T-helper 17 cell (primary cell): ENCODE measurements at regions not wholly inside any gene's neighbourhood (a gene's known extent, or its start where the extent isn't known, plus 50 kb on each side); places are given as distances from the start of the nearest gene placed in this dataset.
A peak's percentile ranks its signal among the peaks of the same experiment; 100 is the strongest.
"Not testable (repeated sequence)": the region's sequence is repeated elsewhere in the genome, so short reads cannot be mapped to it uniquely, and the experiment has no call there.

Experiments
- ATAC-seq: fragments of 150-1000 bp; cut with Tn5 transposase; 2 replicates; pipeline ENCODE4 v1.10.0; 2021; ENCODE audit warnings: mild to moderate bottlenecking, moderate library complexity
- DNase-seq, 3 donors: peaks; one replicate each; pipeline versions ENCODE4 v3.0.0 to v3.0.0-alpha.2; 2020 to 2021
- H3K9me3 ChIP-seq: one replicate; pipeline ENCODE4 v1.7.0; 2013; ENCODE audit warnings: low read length, mild to moderate bottlenecking; ENCODE audit not compliant: control insufficient read depth, poor library complexity, severe bottlenecking
- H3K27ac Mint-ChIP-seq: one replicate; pipeline ENCODE4 v1.8.0; 2022; ENCODE audit warnings: mild to moderate bottlenecking, moderate library complexity, mixed read lengths
- H3K27me3 Mint-ChIP-seq: one replicate; pipeline ENCODE4 v1.8.0; 2022; ENCODE audit warnings: mixed read lengths
- H3K36me3 Mint-ChIP-seq: one replicate; pipeline ENCODE4 v1.8.0; 2022; ENCODE audit warnings: low read depth, mixed read lengths
- H3K4me1 Mint-ChIP-seq: one replicate; pipeline ENCODE4 v1.8.0; 2022; ENCODE audit warnings: mild to moderate bottlenecking, mixed read lengths
- H3K4me3 Mint-ChIP-seq: one replicate; pipeline ENCODE4 v1.8.0; 2022; ENCODE audit warnings: mild to moderate bottlenecking, moderate library complexity, mixed read lengths

DNA sequence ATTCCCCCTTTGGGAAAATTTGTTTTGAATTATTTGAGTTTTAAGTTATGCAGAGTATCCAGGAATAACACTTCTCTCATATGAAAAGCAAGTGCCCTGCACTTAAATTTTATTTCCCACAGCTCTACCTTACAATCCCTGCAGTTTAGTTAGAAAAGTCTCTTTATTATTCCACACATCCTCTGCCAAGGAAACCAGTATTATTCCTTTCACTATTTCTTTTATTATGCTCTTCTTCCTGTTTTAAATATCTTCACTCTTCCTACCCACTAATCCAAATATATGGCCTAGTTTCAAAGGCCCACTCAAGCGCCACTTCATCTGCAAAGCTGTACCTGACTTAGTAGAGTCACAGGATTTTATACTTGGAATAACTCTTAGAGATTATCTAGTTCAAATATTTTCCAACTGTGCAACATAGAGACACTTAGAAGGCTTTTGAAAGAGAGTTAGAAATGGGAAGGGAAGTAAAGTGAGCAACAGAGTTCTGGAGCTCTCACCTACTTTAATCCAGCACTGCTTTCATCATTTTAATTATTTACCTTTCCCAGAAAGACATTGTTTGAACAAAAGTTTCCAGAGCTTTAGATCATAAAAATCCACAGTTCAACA lies 97.2 kb upstream of the LYPLAL1 start:
- Mint-ChIP-seq H3K27ac (no peak overlapping the region), H3K4me1 (no peaks in the 10 kb centered on the region), H3K4me3 (no peak overlapping the region), H3K27me3 (no peaks in the 10 kb centered on the region), H3K36me3 (no peaks in the 10 kb centered on the region)
- no peaks in the 10 kb centered on the region for H3K9me3 ChIP-seq
- no peak for DNase-seq
- ATAC-seq = no peak

DNA sequence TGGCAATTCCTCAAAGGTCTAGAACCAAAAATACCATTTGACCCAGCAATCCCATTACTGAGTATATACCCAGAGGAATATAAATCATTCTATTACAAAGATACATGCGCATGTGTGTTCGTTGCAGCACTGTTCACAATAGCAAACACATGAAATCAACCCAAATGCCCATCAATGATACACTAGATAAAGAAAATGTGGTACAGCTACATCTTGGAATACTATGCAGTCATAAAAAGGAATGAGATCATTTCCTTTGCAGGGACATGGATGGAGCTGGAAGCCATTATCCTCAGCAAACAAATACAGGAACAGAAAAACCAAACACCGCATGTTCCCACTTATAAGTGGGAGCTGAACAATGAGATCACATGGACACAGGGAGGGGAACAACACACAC lies 95.9 kb upstream of the LYPLAL1 start:
- H3K9me3 ChIP-seq, ATAC-seq, DNase-seq, H3K27ac Mint-ChIP-seq, H3K4me1 Mint-ChIP-seq, H3K36me3 Mint-ChIP-seq, H3K4me3 Mint-ChIP-seq, H3K27me3 Mint-ChIP-seq: not testable (repeated sequence)

DNA sequence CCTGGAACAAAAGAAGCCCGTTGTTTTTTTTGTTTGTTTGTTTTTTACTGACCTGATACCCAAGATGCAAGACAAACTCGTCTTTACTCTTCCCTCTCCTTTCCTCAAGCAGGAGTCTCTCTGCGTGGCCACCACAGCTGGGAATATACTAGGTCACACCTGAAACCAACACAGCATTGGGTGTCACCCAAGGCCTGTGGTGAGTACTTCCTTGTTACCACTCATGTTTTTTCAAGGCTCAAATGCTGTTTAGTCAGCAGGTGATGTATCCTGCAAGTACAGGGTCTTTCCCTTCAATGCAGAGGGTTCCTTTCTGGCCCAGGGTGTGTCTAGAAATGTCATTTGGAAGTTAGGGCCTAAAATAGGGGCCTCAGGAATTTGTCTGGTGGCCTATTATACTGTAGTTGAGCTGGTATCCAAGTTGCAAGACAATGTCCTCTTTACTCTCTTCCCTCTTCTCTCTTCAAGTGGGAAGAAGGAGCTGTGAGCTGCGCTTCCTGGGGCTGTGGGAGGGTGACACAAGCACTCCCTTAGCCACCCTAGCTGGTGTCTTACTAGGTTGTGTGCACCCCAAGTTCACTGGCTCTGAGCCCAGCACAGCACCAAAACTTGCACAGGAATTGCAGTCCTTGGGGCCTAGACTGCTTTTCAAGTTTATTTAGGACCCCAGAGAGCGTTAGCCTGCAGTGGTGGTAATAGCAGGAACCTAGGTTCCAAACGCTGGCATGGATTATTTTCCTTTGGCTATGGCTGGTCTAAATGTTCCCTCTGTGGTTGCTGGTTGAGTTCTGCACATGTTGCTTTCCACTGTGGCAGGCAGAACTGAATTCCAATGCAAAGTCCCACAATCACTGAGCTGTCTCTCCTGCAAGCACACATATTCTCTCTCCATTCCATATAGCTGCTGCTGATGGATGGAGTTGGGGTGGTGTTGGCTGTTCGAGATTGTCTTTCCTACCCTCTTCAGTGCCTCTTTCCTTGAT lies 91.4 kb upstream of the LYPLAL1 start:
- no peak overlapping the region for H3K4me3 Mint-ChIP-seq
- DNase-seq (no peak), ATAC-seq (no peak)
- no peaks in the 10 kb centered on the region for H3K4me1 Mint-ChIP-seq
- H3K27me3 Mint-ChIP-seq = peaks cover 10% of the 10 kb centered on the region
- no peaks in the 10 kb centered on the region for H3K9me3 ChIP-seq
- no peaks in the 10 kb centered on the region for H3K36me3 Mint-ChIP-seq
- H3K27ac Mint-ChIP-seq = no peak overlapping the region

DNA sequence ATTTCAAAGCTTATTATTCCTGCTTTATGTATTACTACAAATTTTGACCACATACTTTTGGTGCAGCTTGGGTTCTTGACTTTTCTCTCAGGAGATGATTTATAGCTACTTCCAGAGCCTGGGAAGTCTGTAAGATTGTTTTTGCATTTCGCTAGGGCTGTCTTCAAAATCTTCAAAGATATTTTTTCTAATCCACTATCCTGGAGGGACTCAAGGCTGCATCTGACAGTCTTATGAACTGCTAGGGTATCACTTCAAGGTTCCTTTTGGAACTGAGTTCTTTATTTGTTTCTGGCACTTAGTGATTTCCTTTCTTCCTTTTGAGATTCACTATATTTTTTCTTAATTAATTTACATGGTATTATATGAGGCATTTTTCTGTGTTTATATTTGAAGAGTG lies 90.0 kb upstream of the LYPLAL1 start:
- Mint-ChIP-seq H3K27me3 (peaks cover 10% of the 10 kb centered on the region), H3K4me3 (no peak overlapping the region), H3K4me1 (no peaks in the 10 kb centered on the region), H3K27ac (no peak overlapping the region), H3K36me3 (no peaks in the 10 kb centered on the region)
- H3K9me3 ChIP-seq = no peaks in the 10 kb centered on the region
- ATAC-seq (no peak), DNase-seq (no peak)

DNA sequence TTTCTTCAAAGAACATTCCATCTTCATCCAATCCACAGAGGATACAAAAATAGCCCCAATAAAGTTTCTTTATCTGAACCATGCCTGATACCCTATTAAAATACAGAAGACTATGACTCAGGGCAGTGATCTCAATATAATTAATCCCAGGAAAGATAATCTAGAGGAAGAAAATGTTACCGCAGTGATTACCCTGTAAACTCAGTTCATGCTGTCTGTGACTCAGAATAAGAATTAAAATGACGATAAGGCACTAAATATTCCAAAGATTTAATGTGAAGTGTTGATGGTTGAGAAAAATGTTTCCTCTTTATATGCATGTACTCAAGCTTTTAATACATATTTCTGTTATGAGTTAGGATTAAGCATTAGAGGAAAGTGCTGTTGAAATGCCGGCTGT lies 88.6 kb upstream of the LYPLAL1 start:
- Mint-ChIP-seq H3K36me3 (no peaks in the 10 kb centered on the region), H3K4me1 (no peaks in the 10 kb centered on the region), H3K4me3 (no peak overlapping the region), H3K27ac (no peak overlapping the region), H3K27me3 (peaks cover 10% of the 10 kb centered on the region)
- ATAC-seq (no peak), DNase-seq (no peak)
- H3K9me3 ChIP-seq = no peaks in the 10 kb centered on the region

DNA sequence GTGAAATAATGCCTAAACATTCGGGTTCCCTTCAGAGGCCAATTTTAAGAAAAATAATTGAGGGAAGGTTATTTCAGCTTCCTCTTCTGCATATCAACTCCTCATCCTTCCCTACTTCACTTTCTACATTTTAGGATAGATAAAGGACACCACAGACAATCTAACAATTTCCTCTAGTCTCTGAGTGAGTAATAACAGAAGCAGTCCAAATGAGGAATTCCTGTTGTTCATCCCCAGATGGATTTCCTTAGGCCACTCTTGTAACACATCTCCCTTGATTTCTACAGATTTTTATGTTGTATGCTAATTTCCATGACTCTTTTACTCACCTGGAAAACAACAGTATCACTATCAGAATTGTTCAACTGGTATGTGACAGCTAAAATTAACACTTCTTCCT lies 87.7 kb upstream of the LYPLAL1 start:
- H3K36me3 Mint-ChIP-seq = no peaks in the 10 kb centered on the region
- DNase-seq (no peak), ATAC-seq (no peak)
- H3K9me3 ChIP-seq = no peaks in the 10 kb centered on the region
- peaks cover 10% of the 10 kb centered on the region for H3K27me3 Mint-ChIP-seq
- H3K27ac Mint-ChIP-seq = no peak overlapping the region
- H3K4me3 Mint-ChIP-seq = no peak overlapping the region
- H3K4me1 Mint-ChIP-seq = no peaks in the 10 kb centered on the region

DNA sequence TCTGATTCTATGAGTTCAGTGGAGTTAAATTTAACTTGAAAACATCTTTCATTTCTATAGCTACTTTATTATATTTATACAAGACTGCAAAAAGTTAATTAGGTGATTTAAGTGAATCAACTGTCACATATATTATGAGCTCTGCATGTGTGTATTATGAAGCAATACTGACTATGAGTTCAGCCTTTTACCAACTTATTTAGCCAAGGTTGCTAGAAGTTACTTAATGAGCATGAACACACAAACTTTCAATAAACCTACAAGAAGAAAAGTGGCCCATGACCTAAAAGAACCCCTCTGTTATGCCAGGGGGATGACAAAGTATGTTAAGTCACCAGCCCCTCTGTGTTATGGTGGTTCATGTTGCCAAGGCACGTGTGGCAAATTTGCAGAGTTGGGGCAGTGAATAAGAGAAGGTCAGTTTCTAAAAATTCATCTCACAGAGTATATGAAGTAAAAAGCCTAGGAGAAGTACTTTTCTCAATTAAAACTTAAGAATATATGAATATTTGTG lies 86.7 kb upstream of the LYPLAL1 start:
- Mint-ChIP-seq H3K36me3 (no peaks in the 10 kb centered on the region), H3K27ac (no peak overlapping the region), H3K4me1 (no peaks in the 10 kb centered on the region), H3K27me3 (peaks cover 10% of the 10 kb centered on the region), H3K4me3 (no peak overlapping the region)
- no peak for DNase-seq
- no peaks in the 10 kb centered on the region for H3K9me3 ChIP-seq
- no peak for ATAC-seq

DNA sequence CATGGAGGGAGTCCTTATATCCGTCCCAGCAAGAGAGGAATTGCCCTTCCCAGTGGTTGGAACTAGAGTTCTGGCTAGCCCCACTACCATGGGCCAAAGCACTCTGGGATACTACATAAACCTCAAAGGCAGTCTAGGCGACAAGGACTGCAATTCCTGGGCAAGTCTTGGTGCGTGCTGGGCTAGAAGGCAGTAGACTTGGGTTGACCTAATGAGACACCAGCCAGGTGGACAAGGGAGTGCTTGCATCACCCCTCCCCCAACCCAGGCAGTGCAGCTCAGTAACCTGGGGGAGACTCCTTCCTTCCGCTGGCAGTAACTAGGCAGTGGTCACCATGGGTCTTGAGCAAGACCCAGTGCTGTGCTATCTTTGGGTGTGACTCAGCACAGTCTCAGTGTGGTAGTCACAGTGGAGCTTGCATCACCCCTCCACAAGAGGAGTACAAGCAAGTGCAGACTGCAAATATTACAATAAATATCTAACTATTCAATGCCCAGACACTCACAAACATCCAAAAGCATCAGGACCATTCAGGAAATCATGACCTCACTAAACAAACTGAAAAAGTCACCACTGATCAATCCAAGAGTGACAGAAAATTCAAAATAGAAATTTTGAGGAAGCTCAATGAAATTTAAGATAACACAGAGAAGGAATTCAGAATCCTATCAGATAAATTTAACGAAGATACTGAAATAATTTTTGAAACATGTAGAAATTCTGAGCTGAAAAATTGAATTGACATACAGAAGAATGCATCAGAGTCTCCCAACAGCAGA lies 84.7 kb upstream of the LYPLAL1 start:
- H3K27me3 Mint-ChIP-seq = peaks cover 10% of the 10 kb centered on the region
- DNase-seq (no peak), ATAC-seq (peak; percentile 55)
- no peak overlapping the region for H3K27ac Mint-ChIP-seq
- H3K4me3 Mint-ChIP-seq = no peak overlapping the region
- H3K36me3 Mint-ChIP-seq = no peaks in the 10 kb centered on the region
- peaks cover under 1% of the 10 kb centered on the region for H3K9me3 ChIP-seq
- H3K4me1 Mint-ChIP-seq = no peaks in the 10 kb centered on the region

DNA sequence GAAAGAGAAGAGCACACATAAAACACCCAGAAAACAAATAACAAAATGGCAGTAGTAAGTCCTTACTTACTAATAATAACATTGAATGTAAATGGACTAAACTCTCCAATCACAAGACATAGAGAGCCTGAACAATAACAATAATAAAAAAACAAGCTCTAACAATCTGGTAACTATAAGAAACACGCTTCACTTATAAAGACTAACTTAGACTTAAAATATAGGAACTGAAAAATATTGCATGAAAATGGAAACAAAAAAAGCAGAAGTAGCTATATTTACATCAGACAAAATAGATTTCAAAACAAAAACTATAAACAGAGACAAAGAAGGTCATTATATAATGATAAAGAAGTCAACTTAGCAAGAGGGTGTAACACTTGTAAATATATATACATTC lies 83.1 kb upstream of the LYPLAL1 start:
- no peak overlapping the region for H3K4me3 Mint-ChIP-seq
- peaks cover 3% of the 10 kb centered on the region for H3K9me3 ChIP-seq
- no peaks in the 10 kb centered on the region for H3K4me1 Mint-ChIP-seq
- no peaks in the 10 kb centered on the region for H3K36me3 Mint-ChIP-seq
- DNase-seq = no peak
- H3K27me3 Mint-ChIP-seq = peaks cover 5% of the 10 kb centered on the region
- H3K27ac Mint-ChIP-seq = no peak overlapping the region
- ATAC-seq = peak; percentile 33

DNA sequence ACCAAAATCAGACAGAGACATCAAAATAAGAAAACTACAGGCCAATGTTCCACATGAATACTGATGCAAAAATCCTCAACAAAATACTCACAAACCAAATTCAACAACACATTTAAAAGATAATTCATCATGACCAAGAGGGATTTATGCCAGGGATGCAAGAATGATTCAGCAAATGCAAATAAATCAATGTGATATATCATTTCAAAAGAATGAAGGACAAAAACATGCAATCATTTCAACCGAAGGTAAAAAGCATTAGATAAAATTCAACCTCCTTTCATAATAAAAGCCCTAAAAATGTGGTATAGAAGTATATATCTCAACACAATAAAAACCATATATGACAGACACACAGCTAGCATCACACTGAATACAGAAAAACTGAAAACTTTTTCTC lies 81.5 kb upstream of the LYPLAL1 start:
- no peak overlapping the region for H3K4me3 Mint-ChIP-seq
- no peak for ATAC-seq

DNA sequence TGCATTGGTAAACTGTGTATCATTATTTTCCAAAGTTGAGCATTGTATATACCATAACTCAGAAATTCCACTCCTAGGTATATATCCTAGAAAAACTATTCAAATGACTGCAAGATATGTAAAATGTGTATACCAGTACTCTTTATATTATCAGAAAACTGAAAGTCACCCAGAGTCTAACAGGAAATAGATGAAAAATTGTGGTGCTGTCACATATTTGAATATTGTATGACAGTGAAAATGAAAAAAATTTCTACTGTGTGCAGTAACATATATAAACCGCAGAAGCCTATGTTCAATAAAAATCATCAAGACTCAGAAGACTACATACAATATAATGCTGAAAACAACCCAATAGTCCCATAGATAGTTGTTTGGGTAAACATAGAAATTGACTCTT lies 74.4 kb upstream of the LYPLAL1 start:
- H3K9me3 ChIP-seq = no peaks in the 10 kb centered on the region
- DNase-seq (no peak), ATAC-seq (no peak)
- no peak overlapping the region for H3K4me3 Mint-ChIP-seq
- no peaks in the 10 kb centered on the region for H3K36me3 Mint-ChIP-seq
- no peaks in the 10 kb centered on the region for H3K27me3 Mint-ChIP-seq
- H3K27ac Mint-ChIP-seq = no peak overlapping the region
- H3K4me1 Mint-ChIP-seq = no peaks in the 10 kb centered on the region

More for the DNA sequence above, 81.5 kb upstream of the LYPLAL1 start:
- peaks cover 3% of the 10 kb centered on the region for H3K9me3 ChIP-seq
- Mint-ChIP-seq H3K36me3 (no peaks in the 10 kb centered on the region), H3K27ac (no peak overlapping the region), H3K4me1 (no peaks in the 10 kb centered on the region), H3K27me3 (no peaks in the 10 kb centered on the region)
- DNase-seq = no peak

DNA sequence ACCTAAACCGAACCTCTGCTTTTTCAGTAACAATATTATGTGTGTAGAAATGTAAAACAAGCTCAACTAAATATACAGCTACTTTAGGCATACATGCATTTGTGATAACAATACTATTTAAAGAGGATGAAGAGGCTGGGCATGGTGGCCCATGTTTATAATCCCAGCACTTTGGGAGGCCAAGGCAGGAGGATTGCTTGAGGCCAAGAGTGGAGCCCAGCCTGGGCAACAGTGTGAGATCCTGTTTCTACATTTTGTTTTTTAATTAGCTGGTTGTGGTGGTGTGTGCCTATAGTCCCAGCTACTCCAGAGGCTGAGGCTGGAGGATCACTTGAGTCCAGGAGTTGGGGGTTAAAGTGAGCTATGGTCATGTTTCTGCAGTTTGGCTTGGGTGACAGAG lies 73.6 kb upstream of the LYPLAL1 start:
- no peak overlapping the region for H3K4me3 Mint-ChIP-seq
- no peaks in the 10 kb centered on the region for H3K9me3 ChIP-seq
- H3K27ac Mint-ChIP-seq = no peak overlapping the region
- no peaks in the 10 kb centered on the region for H3K27me3 Mint-ChIP-seq
- DNase-seq (no peak), ATAC-seq (no peak)
- H3K4me1 Mint-ChIP-seq = no peaks in the 10 kb centered on the region
- no peaks in the 10 kb centered on the region for H3K36me3 Mint-ChIP-seq

DNA sequence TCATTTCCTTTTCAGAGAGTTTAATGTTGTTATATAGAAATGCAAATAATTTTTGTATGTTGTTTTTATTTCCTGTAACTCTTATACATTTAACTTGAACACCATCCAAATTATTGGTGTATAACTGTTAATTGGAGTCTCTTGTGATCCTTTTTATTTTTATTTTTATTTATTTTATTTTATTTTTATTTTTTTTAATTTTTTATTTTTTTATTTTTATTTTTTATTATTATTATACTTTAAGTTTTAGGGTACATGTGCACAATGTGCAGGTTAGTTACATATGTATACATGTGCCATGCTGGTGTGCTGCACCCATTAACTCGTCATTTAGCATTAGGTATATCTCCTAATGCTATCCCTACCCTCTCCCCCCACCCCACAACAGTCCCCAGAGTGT lies 71.2 kb upstream of the LYPLAL1 start:
- not testable (repeated sequence) for H3K27ac Mint-ChIP-seq, H3K4me1 Mint-ChIP-seq

More for the DNA sequence above, 71.2 kb upstream of the LYPLAL1 start:
- H3K36me3 Mint-ChIP-seq, H3K4me3 Mint-ChIP-seq, ATAC-seq, H3K27me3 Mint-ChIP-seq, H3K9me3 ChIP-seq, DNase-seq: not testable (repeated sequence)
